ENCODE measurements at regions not wholly inside any gene's neighbourhood (a gene's known extent, or its start where the extent isn't known, plus 50 kb on each side); places are given as distances from the start of the nearest gene placed in this dataset.
"Not testable (repeated sequence)": the region's sequence is repeated elsewhere in the genome, so short reads cannot be mapped to it uniquely, and the experiment has no call there.

- no peaks in the 10 kb centered on the region for H3K9me3 ChIP-seq
- intact Hi-C loops (cut with DNase I), result loop anchor here (5.0 kb wide), 1 partner anchor 774 kb away; no protein-coding TSS in a partner anchor
- H3K27ac ChIP-seq, result peak overlapping the region; percentile 82 to 86 (median 85)
- TF ChIP-seq POLR2A (IDR thresholded peaks at IDR 0.05) (no peak), CTCF (IDR thresholded peaks at IDR 0.05) (no peak), EP300 (IDR thresholded peaks at IDR 0.05) (no peak), POLR2AphosphoS5 (IDR thresholded peaks at IDR 0.05) (no peak)
- H3K4me3 ChIP-seq, result peak overlapping the region in 2 of 4 donors; percentile 54 to 56
- H3K36me3 ChIP-seq, result no peaks in the 10 kb centered on the region
- DNase-seq, result no peak
- no peaks in the 10 kb centered on the region for H3K27me3 ChIP-seq
- 1 to 15% methylated on average over 2 of the region's 2 CpGs for WGBS, 2 donors
- H3K4me1 ChIP-seq, result peaks cover 0 to 10% (median 2%) of the 10 kb centered on the region in 4 donors
Measured at GRCh38 chrX:52261125-52261462, 76.4 kb downstream of the MAGED4 start.

- peaks cover 0 to 10% (median 2%) of the 10 kb centered on the region in 4 donors for H3K4me1 ChIP-seq
- no peaks in the 10 kb centered on the region for H3K27me3 ChIP-seq
- H3K4me3 ChIP-seq, result peak overlapping the region; percentile 28 to 56 (median 50)
- H3K27ac ChIP-seq, result peak overlapping the region; percentile 82 to 86 (median 85)
- H3K36me3 ChIP-seq, result no peaks in the 10 kb centered on the region
- TF ChIP-seq CTCF (IDR thresholded peaks at IDR 0.05) (peak; percentile 79 to 99 (median 94)), POLR2A (IDR thresholded peaks at IDR 0.05) (no peak), POLR2AphosphoS5 (IDR thresholded peaks at IDR 0.05) (peak; percentile 67 to 77 (median 72)), EP300 (IDR thresholded peaks at IDR 0.05) (no peak)
- intact Hi-C loops (cut with DNase I), result loop anchor here (2.0 to 5.0 kb wide), 2 partner anchors 367 to 774 kb away; no protein-coding TSS in a partner anchor
- WGBS, 2 donors, result 0 to 1% methylated on average over 41 of the region's 41 CpGs
- no peaks in the 10 kb centered on the region for H3K9me3 ChIP-seq
- DNase-seq, result peak; percentile 98
Measured at GRCh38 chrX:52261463-52262194, 76.9 kb downstream of the MAGED4 start.

- Histone ChIP-seq H3K4me1 (peaks cover 0 to 10% (median 2%) of the 10 kb centered on the region in 4 donors), H3K27ac (peak overlapping the region; percentile 82 to 86 (median 85)), H3K27me3 (no peaks in the 10 kb centered on the region), H3K36me3 (no peaks in the 10 kb centered on the region), H3K4me3 (peak overlapping the region; percentile 28 to 56 (median 50)), H3K9me3 (no peaks in the 10 kb centered on the region)
- intact Hi-C loops (cut with DNase I), result loop anchor here (2.0 to 5.0 kb wide), 2 partner anchors 367 to 775 kb away; no protein-coding TSS in a partner anchor
- 9 to 11% methylated on average over 19 of the region's 19 CpGs for WGBS, 2 donors
- DNase-seq, result no peak
- TF ChIP-seq CTCF (IDR thresholded peaks at IDR 0.05) (no peak), POLR2AphosphoS5 (IDR thresholded peaks at IDR 0.05) (no peak), POLR2A (IDR thresholded peaks at IDR 0.05) (no peak)
Measured at GRCh38 chrX:52262195-52262546, 77.5 kb downstream of the MAGED4 start.

- no peak overlapping the region for H3K27ac ChIP-seq
- peaks cover 0 to 10% (median 2%) of the 10 kb centered on the region in 4 donors for H3K4me1 ChIP-seq
- no peak overlapping the region for H3K4me3 ChIP-seq
- no peaks in the 10 kb centered on the region for H3K36me3 ChIP-seq
- DNase-seq, result no peak
- 95 to 97% methylated on average over 5 of the region's 5 CpGs for WGBS, 2 donors
- intact Hi-C loops (cut with DNase I), result loop anchor here (2.0 to 5.0 kb wide), 2 partner anchors 369 to 776 kb away; no protein-coding TSS in a partner anchor
- no peaks in the 10 kb centered on the region for H3K27me3 ChIP-seq
- no peaks in the 10 kb centered on the region for H3K9me3 ChIP-seq
- no peak for TF ChIP-seq POLR2A (IDR thresholded peaks at IDR 0.05)
Measured at GRCh38 chrX:52263417-52263816, 78.7 kb downstream of the MAGED4 start.

GRCh38 chrX:52265713-52266112 lies 81.0 kb downstream of the MAGED4 start:
- WGBS, 2 donors, result 71 to 79% methylated on average over 4 of the region's 4 CpGs
- Histone ChIP-seq H3K4me1 (peaks cover 0 to 10% (median 2%) of the 10 kb centered on the region in 4 donors), H3K9me3 (no peaks in the 10 kb centered on the region), H3K4me3 (no peak overlapping the region), H3K27me3 (no peaks in the 10 kb centered on the region), H3K36me3 (no peaks in the 10 kb centered on the region), H3K27ac (no peak overlapping the region)
- no peak for TF ChIP-seq POLR2AphosphoS5 (IDR thresholded peaks at IDR 0.05)
- no peak for TF ChIP-seq EP300 (IDR thresholded peaks at IDR 0.05)
- no peak for TF ChIP-seq POLR2A (IDR thresholded peaks at IDR 0.05)
- TF ChIP-seq CTCF (IDR thresholded peaks at IDR 0.05), result no peak
- intact Hi-C loops (cut with DNase I), result no loop called here
- no peak for DNase-seq

DNA sequence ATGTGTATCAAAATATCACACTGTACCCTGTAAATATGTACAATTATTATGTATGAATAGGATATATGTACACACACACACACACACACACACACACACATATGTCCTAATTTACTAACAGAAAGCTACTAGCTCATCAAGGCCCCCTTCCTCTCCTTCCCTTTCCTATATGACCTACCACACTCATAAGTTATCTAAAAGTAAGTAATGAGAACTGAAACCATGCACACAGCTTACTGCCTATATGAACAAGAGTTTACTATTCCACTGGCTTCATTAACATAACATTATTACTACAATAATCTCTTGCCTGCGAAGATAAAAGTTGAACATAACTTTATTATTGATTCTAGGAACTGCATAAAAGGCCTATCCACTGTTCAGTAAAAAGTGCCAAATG lies 83.8 kb downstream of the MAGED4 start:
- 31 to 71% methylated on average over 1 of the region's 1 CpG for WGBS, 2 donors
- H3K4me3 ChIP-seq; H3K9me3 ChIP-seq; H3K36me3 ChIP-seq; H3K27ac ChIP-seq; DNase-seq; H3K4me1 ChIP-seq; intact Hi-C loops (cut with DNase I); H3K27me3 ChIP-seq: not testable (repeated sequence)
